K562 (cell line): ENCODE measurements at regions not wholly inside any gene's neighbourhood (a gene's known extent, or its start where the extent isn't known, plus 50 kb on each side); places are given as distances from the start of the nearest gene placed in this dataset.

ENCODE experiments used
- ATAC-seq: fragments of 200-7000 bp; cut with Tn5 transposase; 3 replicates; pipeline ENCODE4 v1.9.1; 2020; ENCODE audit warnings: moderate library complexity
- BruUV-seq: library from RNA; stranded (reverse); fragments of 400-500 nt; replicated peaks from 2 replicates; lab custom pipeline; 2021; lab: Mats Ljungman, UMichigan
- CTCF ChIA-PET: fragments of 300-600 bp; formaldehyde crosslinking; extraction: SDS; loops from one replicate; lab custom pipeline; 2021; ENCODE audit warnings: low intra/inter-chr PET ratio; lab: Yijun Ruan, JAX
- POLR2A ChIA-PET: fragments of 300-600, 350-650 bp; sonication (Branson Sonifier 250); formaldehyde crosslinking; extraction: SDS; loops from one replicate; lab custom pipeline; 2021; ENCODE audit warnings: antibody characterized with exemption, inconsistent platforms; lab: Yijun Ruan, JAX
- DNase-seq, 4 experiments: peaks; one replicate each; pipeline versions ENCODE4 v3.0.0 to v3.0.0-alpha.2; 2011 to 2018; ENCODE audit warnings: low spot score in 3 of 4, mixed read lengths in 3 of 4; ENCODE audit errors: extremely low read depth in 1 of 4
- FAIRE-seq: peaks from 2 replicates; lab custom pipeline; 2011; peaks lifted over from hg19 to GRCh38; lab: Jason Lieb, UNC
- H2AFZ ChIP-seq: 2 replicates; pipeline ENCODE4 v1.6.0; 2011; ENCODE audit warnings: low read depth, low read length, control low read depth, inconsistent platforms
- H3K27ac ChIP-seq: fragments of 200-600 bp; 3 replicates; pipeline ENCODE4 v1.8.0; 2011; ENCODE audit warnings: low read depth, mild to moderate bottlenecking, control low read depth, inconsistent platforms, low read length, moderate library complexity, mixed read lengths; ENCODE audit errors: extremely low read depth
- H3K27me3 ChIP-seq, 2 experiments: fragments of 300-600 bp in 1 of 2; 2 replicates in 1 of 2; 3 replicates in 1 of 2; pipeline versions ENCODE4 v1.6.0 to v1.8.0; 2011; ENCODE audit warnings: inconsistent platforms in 2 of 2, low read length in 2 of 2, mild to moderate bottlenecking in 1 of 2, mixed read lengths in 1 of 2, moderate library complexity in 1 of 2; ENCODE audit not compliant: control insufficient read depth in 2 of 2, insufficient read depth in 2 of 2
- H3K36me3 ChIP-seq: fragments of 300-600 bp; 3 replicates; pipeline ENCODE4 v1.8.0; 2011; ENCODE audit warnings: mild to moderate bottlenecking, low read length, inconsistent platforms; ENCODE audit not compliant: control insufficient read depth, insufficient read depth
- H3K4me1 ChIP-seq, 2 experiments: fragments of 200-600 bp in 1 of 2; replicated peaks in 1 of 2; 2 replicates in 1 of 2; 3 replicates in 1 of 2; pipeline versions ENCODE4 v1.5.1 to v1.8.0; 2011; ENCODE audit warnings: inconsistent platforms in 2 of 2, low read length in 2 of 2, mild to moderate bottlenecking in 1 of 2, mixed read lengths in 1 of 2, moderate library complexity in 1 of 2; ENCODE audit not compliant: control insufficient read depth in 2 of 2, insufficient read depth in 2 of 2
- H3K4me2 ChIP-seq: 2 replicates; pipeline ENCODE4 v1.6.1; 2011; ENCODE audit warnings: low read length, control low read depth, inconsistent platforms, mixed read lengths; ENCODE audit not compliant: insufficient read depth
- H3K4me3 ChIP-seq: fragments of 200-600 bp; sonication (generic), shearing (Covaris generic); 2 replicates; pipeline ENCODE4 v1.5.1; 2016; ENCODE audit warnings: control low read depth, inconsistent platforms
- H3K79me2 ChIP-seq: fragments of 200-600 bp; 3 replicates; pipeline ENCODE4 v1.8.0; 2011; ENCODE audit warnings: low read length, inconsistent platforms; ENCODE audit not compliant: control insufficient read depth, insufficient read depth
- H3K9ac ChIP-seq, 2 experiments: 2 replicates each; pipeline versions ENCODE4 v1.6.0 to v1.6.1; 2011; ENCODE audit warnings: low read depth in 2 of 2, low read length in 2 of 2, control low read depth in 1 of 2, inconsistent platforms in 1 of 2, mild to moderate bottlenecking in 1 of 2, mixed read lengths in 1 of 2; ENCODE audit not compliant: insufficient read depth in 1 of 2
- H3K9me1 ChIP-seq: one replicate; pipeline ENCODE4 v1.6.0; 2011; ENCODE audit warnings: inconsistent platforms, mild to moderate bottlenecking, low read length, moderate library complexity; ENCODE audit not compliant: control insufficient read depth, insufficient read depth
- H3K9me3 ChIP-seq: replicated peaks from 2 replicates; pipeline ENCODE4 v1.5.1; 2011; ENCODE audit warnings: low read depth, low read length, inconsistent platforms; ENCODE audit not compliant: control insufficient read depth, insufficient read depth
- H4K20me1 ChIP-seq: replicated peaks from 2 replicates; pipeline ENCODE4 v1.6.1; 2011; ENCODE audit warnings: low read length, inconsistent platforms, mixed read lengths; ENCODE audit not compliant: control insufficient read depth, insufficient read depth
- CCAR2 ChIP-seq: fragments of 200-400 bp; formaldehyde crosslinking; IDR thresholded peaks from 2 replicates; pipeline ENCODE4 v1.6.1; 2017; ENCODE audit warnings: mild to moderate bottlenecking, low read depth, low read length
- CREB5 ChIP-seq: fragments of 250-450 bp; sonication (Bioruptor Pico); IDR thresholded peaks from 2 replicates; pipeline ENCODE4 v1.5.0; 2020; ENCODE audit warnings: mild to moderate bottlenecking
- ESRRB ChIP-seq: fragments of 250-450 bp; sonication (Bioruptor Pico); IDR thresholded peaks from 2 replicates; pipeline ENCODE4 v1.5.0; 2020; ENCODE audit warnings: mild to moderate bottlenecking, moderate library complexity, borderline replicate concordance
- HIVEP1 ChIP-seq: fragments of 250-450 bp; sonication (Bioruptor Pico); IDR thresholded peaks from 2 replicates; pipeline ENCODE4 v1.4.0; 2020; ENCODE audit warnings: mild to moderate bottlenecking
- LEF1 ChIP-seq: fragments of 450-650 bp; IDR thresholded peaks from 2 replicates; pipeline ENCODE4 v1.6.1; 2016; ENCODE audit warnings: mild to moderate bottlenecking
- MXI1 ChIP-seq: IDR thresholded peaks from 2 replicates; pipeline ENCODE4 v1.6.1; 2011; ENCODE audit warnings: low read depth, mild to moderate bottlenecking, improper control_type of control experiment, low read length
- POLR2H ChIP-seq: IDR thresholded peaks from 2 replicates; pipeline ENCODE4 v1.6.1; 2016; ENCODE audit warnings: missing genetic modification characterization, low read depth, mild to moderate bottlenecking, control low read depth, missing compliant biosample characterization, moderate library complexity
- RFX5 ChIP-seq: IDR thresholded peaks from 2 replicates; pipeline ENCODE4 v1.6.1; 2011; ENCODE audit warnings: low read depth, mild to moderate bottlenecking, improper control_type of control experiment, low read length
- TAF1 ChIP-seq: IDR thresholded peaks from 2 replicates; pipeline ENCODE4 v1.6.1; 2011; ENCODE audit warnings: mild to moderate bottlenecking, low read length, moderate library complexity; ENCODE audit not compliant: insufficient read depth, control insufficient read depth, severe bottlenecking; ENCODE audit errors: extremely low read depth
- TCFL5 ChIP-seq: fragments of 250-450 bp; sonication (Bioruptor Pico); conservative IDR thresholded peaks from 2 replicates; pipeline ENCODE4 v1.6.1; 2021; ENCODE audit warnings: mild to moderate bottlenecking, moderate library complexity, matching md5 sums
- ZBTB49 ChIP-seq: sonication (generic); formaldehyde crosslinking; IDR thresholded peaks from 2 replicates; pipeline ENCODE4 v1.8.0; 2022; ENCODE audit warnings: missing genetic modification reagents, mild to moderate bottlenecking, borderline replicate concordance
- ZBTB9 ChIP-seq: fragments of 450-650 bp; formaldehyde crosslinking; IDR thresholded peaks from 2 replicates; pipeline ENCODE4 v1.4.0; 2020; ENCODE audit warnings: mild to moderate bottlenecking, moderate library complexity
- ZNF436 ChIP-seq: fragments of 250-450, 450-650 bp; sonication (Bioruptor Pico); formaldehyde crosslinking; IDR thresholded peaks from 2 replicates; pipeline ENCODE4 v1.7.0; 2020; ENCODE audit warnings: mild to moderate bottlenecking
- WGBS: fragments of 100-300 bp; shearing (Covaris generic); methylation state at CpG from one replicate; pipeline ENCODE4 v1.1.6; 2016; ENCODE audit warnings: low coverage, mixed read lengths; ENCODE audit not compliant: insufficient coverage; ENCODE audit errors: missing lambda C conversion rate; 5-methylcytosine and 5-hydroxymethylcytosine counted together
- in situ Hi-C: fragments of 300-500 bp; cut with MboI; formaldehyde crosslinking; loops from 4 replicates; pipeline ENCODE4 v1.15.0; 2018; ENCODE audit warnings: inconsistent platforms, mixed read lengths
- intact Hi-C: fragments of 100-400 bp; cut with micrococcal nuclease; formaldehyde crosslinking; loops from 2 replicates; pipeline ENCODE4 v1.14.2; 2022

GRCh38 chr4:125808022-125808421, 493.3 kb downstream of the FAT4 start:
- H2AFZ ChIP-seq: no peak overlapping the region

GRCh38 chr4:125808570-125808969, 493.8 kb downstream of the FAT4 start:
- intact Hi-C loops (no loop called here), in situ Hi-C loops (no loop called here)
- FAIRE-seq: no peak
- ATAC-seq: no peak
- DNase-seq: no peak
- POLR2A ChIA-PET: no interaction called here
- no peak overlapping the region for H3K9ac ChIP-seq
- H2AFZ ChIP-seq: peak overlapping the region; percentile 12; the same call in 1 of the 2 replicates
- H3K9me1 ChIP-seq: no peaks in the 10 kb centered on the region
- H3K27ac ChIP-seq: no peak overlapping the region
- H3K4me3 ChIP-seq: no peak overlapping the region
- H3K9me3 ChIP-seq: no peaks in the 10 kb centered on the region
- WGBS: 0% methylated on average over 1 of the region's 1 CpG
- no peaks in the 10 kb centered on the region for H3K27me3 ChIP-seq
- H3K4me1 ChIP-seq: no peaks in the 10 kb centered on the region
- BruUV-seq: no TSS peak
- CTCF ChIA-PET: no interaction called here
- H3K36me3 ChIP-seq: no peaks in the 10 kb centered on the region
- H3K4me2 ChIP-seq: no peak overlapping the region
- H3K79me2 ChIP-seq: no peaks in the 10 kb centered on the region
- no peaks in the 10 kb centered on the region for H4K20me1 ChIP-seq
- TF ChIP-seq HIVEP1 (CRISPR knock-in tag) (no peak), ZNF436 (no peak), ZBTB9 (no peak), CREB5 (CRISPR knock-in tag) (no peak), CCAR2 (no peak), POLR2H (tag) (no peak), RFX5 (no peak), LEF1 (no peak), ZBTB49 (CRISPR knock-in tag) (no peak)

More at GRCh38 chr4:125808022-125808421, 493.3 kb downstream of the FAT4 start:
- Histone ChIP-seq H3K36me3 (no peaks in the 10 kb centered on the region), H3K9me1 (no peaks in the 10 kb centered on the region), H3K79me2 (no peaks in the 10 kb centered on the region), H3K4me2 (no peak overlapping the region), H3K9me3 (no peaks in the 10 kb centered on the region), H3K4me3 (no peak overlapping the region), H3K4me1 (no peaks in the 10 kb centered on the region), H3K27ac (no peak overlapping the region), H3K9ac (no peak overlapping the region), H4K20me1 (no peaks in the 10 kb centered on the region), H3K27me3 (no peaks in the 10 kb centered on the region)
- ChIA-PET POLR2A (no interaction called here), CTCF (no interaction called here)
- intact Hi-C loops: no loop called here
- BruUV-seq: no TSS peak
- FAIRE-seq (no peak), ATAC-seq (no peak), DNase-seq (no peak)
- in situ Hi-C loops: no loop called here
- WGBS: 0% methylated on average over 3 of the region's 3 CpGs
- TF ChIP-seq ESRRB (CRISPR knock-in tag) (no peak), MXI1 (no peak), TAF1 (no peak), TCFL5 (CRISPR knock-in tag) (no peak)
